ENCODE measurements at regions not wholly inside any gene's neighbourhood (a gene's known extent, or its start where the extent isn't known, plus 50 kb on each side); places are given as distances from the start of the nearest gene placed in this dataset.

DNA sequence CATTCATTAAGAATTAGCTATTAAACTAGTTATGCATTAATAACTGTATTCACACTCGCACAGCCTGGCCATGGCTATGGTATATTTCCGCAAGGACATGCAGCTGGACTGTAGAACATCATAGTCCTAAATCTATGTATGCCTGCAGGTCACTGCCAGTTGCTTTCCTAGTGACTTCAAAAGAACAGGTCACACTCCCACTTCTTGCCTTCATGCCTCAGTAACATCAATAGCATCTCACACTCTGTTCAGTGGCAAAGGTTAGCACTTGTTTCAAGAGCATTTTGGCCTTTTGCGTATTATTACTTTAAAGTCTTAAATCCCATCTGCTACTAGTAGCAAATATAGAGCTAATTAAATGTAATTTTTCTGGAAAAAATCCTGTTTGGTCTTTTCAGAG is 131.4 kb upstream of the DCC start:
- TF ChIP-seq, protein P1, sequence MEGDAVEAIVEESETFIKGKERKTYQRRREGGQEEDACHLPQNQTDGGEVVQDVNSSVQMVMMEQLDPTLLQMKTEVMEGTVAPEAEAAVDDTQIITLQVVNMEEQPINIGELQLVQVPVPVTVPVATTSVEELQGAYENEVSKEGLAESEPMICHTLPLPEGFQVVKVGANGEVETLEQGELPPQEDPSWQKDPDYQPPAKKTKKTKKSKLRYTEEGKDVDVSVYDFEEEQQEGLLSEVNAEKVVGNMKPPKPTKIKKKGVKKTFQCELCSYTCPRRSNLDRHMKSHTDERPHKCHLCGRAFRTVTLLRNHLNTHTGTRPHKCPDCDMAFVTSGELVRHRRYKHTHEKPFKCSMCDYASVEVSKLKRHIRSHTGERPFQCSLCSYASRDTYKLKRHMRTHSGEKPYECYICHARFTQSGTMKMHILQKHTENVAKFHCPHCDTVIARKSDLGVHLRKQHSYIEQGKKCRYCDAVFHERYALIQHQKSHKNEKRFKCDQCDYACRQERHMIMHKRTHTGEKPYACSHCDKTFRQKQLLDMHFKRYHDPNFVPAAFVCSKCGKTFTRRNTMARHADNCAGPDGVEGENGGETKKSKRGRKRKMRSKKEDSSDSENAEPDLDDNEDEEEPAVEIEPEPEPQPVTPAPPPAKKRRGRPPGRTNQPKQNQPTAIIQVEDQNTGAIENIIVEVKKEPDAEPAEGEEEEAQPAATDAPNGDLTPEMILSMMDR (IDR thresholded peaks at IDR 0.05; ENCODE audit: insufficient read depth, low read depth, low read length, missing control alignments), result no peak
- no peak overlapping the region for H3K4me3 ChIP-seq (ENCODE audit: low read depth, low read length)
- DNase-seq (ENCODE audit: low read depth), result no peak

DNA sequence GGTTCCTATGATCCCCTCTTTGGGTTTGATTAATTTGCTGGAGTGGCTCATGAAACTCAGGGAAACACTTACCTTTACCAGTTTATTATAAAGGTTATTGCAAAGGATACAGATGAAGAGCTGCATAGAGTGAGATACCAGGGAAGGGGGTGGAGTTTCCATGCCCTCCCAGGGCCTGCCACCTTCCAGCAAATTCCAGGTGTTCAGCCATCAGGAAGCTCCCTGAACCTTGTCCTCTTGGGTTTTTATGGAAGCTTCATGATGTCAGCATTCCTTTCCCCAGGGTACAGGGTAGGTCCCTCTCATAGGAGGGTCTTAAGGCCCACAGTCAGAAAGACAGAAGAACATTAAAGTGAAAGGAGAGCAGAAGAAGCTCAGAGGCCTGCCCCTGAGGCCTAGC is 123.9 kb upstream of the DCC start:
- DNase-seq (ENCODE audit: low read depth), result no peak
- TF ChIP-seq, protein P1 (IDR thresholded peaks at IDR 0.05; ENCODE audit: insufficient read depth, low read depth, low read length, missing control alignments), result no peak

DNA sequence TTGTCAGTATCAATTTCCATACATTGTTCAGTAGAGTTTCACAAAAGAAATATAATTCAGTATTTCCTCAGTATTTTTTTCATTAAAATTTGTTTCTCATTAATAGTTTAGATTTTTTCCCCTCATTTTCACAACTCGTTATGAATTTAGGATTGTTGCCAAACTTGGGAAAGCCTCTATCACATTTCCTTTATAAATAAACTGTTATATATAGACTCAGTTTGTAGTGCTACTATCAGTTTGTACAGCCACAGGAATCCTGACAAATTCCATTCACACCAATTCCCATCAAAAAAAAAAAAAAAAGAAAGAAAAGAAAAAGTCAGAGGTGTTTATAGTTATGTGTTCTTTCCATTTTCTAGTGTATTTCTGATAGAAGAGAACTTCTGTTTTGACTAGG is 123.3 kb upstream of the DCC start:
- no peak for DNase-seq (ENCODE audit: low read depth)
- H3K4me3 ChIP-seq (ENCODE audit: low read depth, low read length), result no peak overlapping the region
- TF ChIP-seq, protein P1 (IDR thresholded peaks at IDR 0.05; ENCODE audit: insufficient read depth, low read depth, low read length, missing control alignments), result no peak

More for the DNA sequence above, 123.9 kb upstream of the DCC start:
- H3K4me3 ChIP-seq (ENCODE audit: low read depth, low read length), result no peak overlapping the region

DNA sequence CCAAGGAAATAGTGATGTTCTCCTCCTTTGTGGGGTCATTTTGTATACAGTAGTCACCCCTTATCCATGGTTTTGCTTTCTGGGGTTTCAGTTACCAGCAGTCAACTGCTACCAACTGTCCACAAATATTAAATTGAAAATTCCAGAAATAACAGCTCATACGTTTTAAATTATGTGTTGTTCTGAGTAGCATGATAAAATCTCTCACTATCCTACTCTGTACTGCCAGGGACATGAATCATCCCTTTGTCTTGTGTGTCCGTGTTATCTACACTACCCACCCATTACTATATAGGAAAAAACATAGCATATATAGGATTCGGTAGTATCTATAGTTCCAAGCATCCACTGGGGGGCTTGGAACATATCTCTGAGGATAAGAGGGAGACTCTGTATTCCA is 120.9 kb upstream of the DCC start:
- no peak for DNase-seq (ENCODE audit: low read depth)
- no peak overlapping the region for H3K4me3 ChIP-seq (ENCODE audit: low read depth, low read length)
- TF ChIP-seq, protein P1 (IDR thresholded peaks at IDR 0.05; ENCODE audit: insufficient read depth, low read depth, low read length, missing control alignments), result no peak

DNA sequence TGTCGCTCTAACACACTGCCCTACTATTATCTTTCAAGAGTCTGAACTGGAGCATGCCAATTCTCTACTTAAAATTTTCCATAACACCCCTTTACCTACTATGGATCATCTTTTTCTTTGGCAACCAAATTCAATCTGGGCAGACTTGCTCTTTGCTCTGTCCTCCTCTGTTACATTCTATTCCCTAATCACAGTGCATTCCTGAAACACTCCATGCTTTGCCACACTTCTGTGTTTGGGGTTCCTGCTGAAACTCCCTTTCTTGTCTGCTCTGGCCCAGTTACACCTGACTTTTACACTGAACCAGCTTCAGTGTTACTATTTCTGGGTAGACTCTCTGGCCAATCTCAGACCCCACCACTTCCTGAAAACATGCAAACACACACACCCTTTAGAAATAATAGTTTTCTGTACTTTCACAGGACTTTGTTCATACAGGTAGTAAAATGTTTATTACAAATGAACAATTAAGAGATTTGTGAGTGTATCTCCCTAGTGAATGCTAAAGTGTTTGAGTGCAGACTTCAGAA is 119.9 kb upstream of the DCC start:
- H3K4me3 ChIP-seq (ENCODE audit: low read depth, low read length), result no peak overlapping the region
- peak; percentile 2 for DNase-seq (ENCODE audit: low read depth)
- TF ChIP-seq, protein P1 (IDR thresholded peaks at IDR 0.05; ENCODE audit: insufficient read depth, low read depth, low read length, missing control alignments), result no peak

DNA sequence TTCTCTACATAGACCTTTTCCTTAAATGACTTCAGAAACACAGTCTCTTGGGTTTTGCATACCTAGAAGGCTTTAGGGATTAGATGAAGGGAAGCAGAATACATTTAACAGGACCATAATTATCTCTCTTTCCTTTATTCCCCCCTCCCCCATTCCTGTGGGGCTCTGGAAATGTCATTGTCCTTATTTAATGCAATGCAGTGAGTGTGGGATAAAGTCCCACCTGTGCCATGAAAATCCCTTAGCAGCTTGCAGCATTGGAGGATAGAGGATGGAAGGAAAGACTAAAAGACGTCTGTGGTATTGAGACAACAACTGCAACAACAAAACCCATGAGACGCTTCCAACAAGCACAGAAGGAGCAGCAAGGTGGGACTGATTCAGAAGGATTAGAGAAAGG is 117.8 kb upstream of the DCC start:
- TF ChIP-seq, protein P1 (IDR thresholded peaks at IDR 0.05; ENCODE audit: insufficient read depth, low read depth, low read length, missing control alignments), result no peak
- H3K4me3 ChIP-seq (ENCODE audit: low read depth, low read length), result no peak overlapping the region
- DNase-seq (ENCODE audit: low read depth), result no peak

DNA sequence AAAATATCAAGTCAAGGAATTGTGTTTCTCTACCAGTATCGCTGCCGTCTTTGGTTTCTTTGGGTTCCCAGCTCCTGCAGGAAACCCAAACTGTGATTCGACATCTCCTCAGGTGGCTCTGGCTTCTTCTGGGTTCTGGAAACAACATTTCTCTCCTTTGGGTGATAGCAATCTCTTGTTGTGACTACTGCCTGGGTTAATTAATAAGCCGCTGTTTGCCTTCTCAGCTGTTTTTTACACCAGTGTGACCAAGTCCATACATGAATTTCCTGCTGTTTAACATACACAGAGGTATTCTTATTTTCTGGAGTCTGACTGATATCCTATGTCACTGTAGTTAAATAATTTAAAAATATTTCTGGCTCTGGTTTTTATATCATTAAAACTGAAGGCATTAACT is 112.5 kb upstream of the DCC start:
- no peak for DNase-seq (ENCODE audit: low read depth)
- no peak overlapping the region for H3K4me3 ChIP-seq (ENCODE audit: low read depth, low read length)
- TF ChIP-seq, protein P1 (IDR thresholded peaks at IDR 0.05; ENCODE audit: insufficient read depth, low read depth, low read length, missing control alignments), result no peak

All from GM12865 (cell line).